Inferior parietal cortex (tissue), 1 donor: ENCODE measurements at regions not wholly inside any gene's neighbourhood (a gene's known extent, or its start where the extent isn't known, plus 50 kb on each side); places are given as distances from the start of the nearest gene placed in this dataset.

ENCODE experiments used
- DNase-seq: peaks from one replicate; pipeline ENCODE4 v3.0.0-alpha.2; 2016; ENCODE audit errors: extremely low spot score

DNA sequence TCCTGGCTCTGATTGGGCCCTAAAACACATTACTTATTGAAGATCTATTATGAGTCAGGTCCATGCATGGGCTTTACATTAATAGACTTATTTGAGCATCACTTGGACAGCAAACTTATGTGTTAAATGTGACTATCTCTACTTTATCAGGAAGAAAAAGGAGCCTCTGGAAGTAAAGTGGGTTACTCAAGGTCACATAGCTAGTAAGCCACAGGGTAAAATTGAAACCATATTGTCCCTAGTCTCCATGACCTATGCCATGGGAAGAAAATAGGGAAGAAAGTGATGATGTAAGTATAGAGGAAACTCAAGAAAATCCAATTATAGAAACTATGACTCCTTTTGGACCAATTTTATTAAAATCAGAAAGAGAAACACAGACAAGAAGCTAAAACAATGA lies 555.3 kb downstream of the NUF2 start:
- DNase-seq: no peak

- no peak for DNase-seq
Measured at GRCh38 chr1:163885510-163885909, 563.8 kb downstream of the NUF2 start.

DNA sequence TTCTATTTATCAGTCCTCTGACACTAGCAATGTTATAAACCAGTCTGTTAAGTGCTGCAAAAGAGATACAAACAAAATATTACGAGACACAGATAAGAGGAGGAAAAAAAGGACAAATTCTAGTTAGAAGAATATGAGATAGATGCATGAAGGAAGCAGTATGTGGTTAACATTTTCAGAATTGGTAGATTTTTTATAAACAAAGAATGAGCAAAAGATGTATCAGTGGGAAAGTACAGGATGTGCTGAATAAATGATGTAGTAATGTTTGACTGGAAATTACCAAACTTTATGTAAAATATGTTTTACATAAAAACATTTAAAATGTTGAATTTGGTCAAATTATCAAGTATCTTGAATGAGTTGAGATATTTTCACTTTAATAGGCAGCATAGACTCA lies 574.2 kb downstream of the NUF2 start:
- no peak for DNase-seq

GRCh38 chr1:163897412-163898155 lies 575.8 kb downstream of the NUF2 start:
- DNase-seq: no peak

- DNase-seq: no peak
Measured at GRCh38 chr1:163906283-163906682, 584.5 kb downstream of the NUF2 start.

GRCh38 chr1:163912170-163912884 lies 590.6 kb downstream of the NUF2 start:
- DNase-seq: no peak

- no peak for DNase-seq
Measured at GRCh38 chr1:163914785-163915413, 593.1 kb downstream of the NUF2 start.

- no peak for DNase-seq
Measured at GRCh38 chr1:163922743-163923201, 601.0 kb downstream of the NUF2 start.

- no peak for DNase-seq
Measured at GRCh38 chr1:163924041-163924440, 602.3 kb downstream of the NUF2 start.

- no peak for DNase-seq
Measured at GRCh38 chr1:163927493-163927892, 605.7 kb downstream of the NUF2 start.

- no peak for DNase-seq
Measured at GRCh38 chr1:163928069-163928468, 606.3 kb downstream of the NUF2 start.

GRCh38 chr1:163928651-163929050 lies 606.9 kb downstream of the NUF2 start:
- no peak for DNase-seq

DNA sequence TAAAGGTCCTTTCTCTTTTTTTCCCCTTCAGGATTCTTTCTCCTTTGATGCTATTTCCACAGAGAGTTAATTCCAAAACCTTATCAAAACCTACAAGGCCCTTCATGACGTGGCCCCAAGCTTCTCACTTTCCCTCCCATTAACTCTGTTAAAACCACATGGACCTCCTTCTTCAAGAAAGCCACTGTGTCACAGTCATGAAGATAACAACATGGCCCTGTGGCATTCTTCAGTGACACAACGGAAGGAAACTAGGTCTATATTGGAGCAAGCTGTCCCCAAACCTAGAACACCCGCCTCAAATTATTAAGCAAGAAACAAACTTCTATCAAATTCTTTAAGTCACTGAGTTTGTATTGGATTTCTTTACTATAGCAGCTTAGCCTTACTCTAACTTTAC lies 611.1 kb downstream of the NUF2 start:
- no peak for DNase-seq

DNA sequence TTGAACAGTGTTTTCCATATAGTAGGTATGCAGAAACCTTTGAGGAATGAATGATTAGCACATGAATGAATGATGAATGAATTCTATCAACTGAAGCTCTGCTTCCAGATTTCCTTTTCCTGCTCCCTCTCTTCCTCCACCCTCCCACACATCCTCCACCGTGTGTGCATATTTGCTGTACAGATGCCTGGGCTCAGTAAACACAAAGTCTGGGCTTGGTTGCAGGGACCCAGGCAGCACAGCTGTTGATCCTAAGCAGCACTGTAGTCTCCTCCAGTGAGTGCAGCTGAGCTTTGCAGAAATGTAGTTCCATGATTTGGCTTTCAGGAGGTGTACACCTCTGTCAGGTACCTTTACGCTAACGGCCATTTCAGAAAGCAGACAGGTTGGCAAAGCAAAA lies 611.7 kb downstream of the NUF2 start:
- no peak for DNase-seq

GRCh38 chr1:163935738-163936374 lies 614.1 kb downstream of the NUF2 start:
- DNase-seq: no peak

DNA sequence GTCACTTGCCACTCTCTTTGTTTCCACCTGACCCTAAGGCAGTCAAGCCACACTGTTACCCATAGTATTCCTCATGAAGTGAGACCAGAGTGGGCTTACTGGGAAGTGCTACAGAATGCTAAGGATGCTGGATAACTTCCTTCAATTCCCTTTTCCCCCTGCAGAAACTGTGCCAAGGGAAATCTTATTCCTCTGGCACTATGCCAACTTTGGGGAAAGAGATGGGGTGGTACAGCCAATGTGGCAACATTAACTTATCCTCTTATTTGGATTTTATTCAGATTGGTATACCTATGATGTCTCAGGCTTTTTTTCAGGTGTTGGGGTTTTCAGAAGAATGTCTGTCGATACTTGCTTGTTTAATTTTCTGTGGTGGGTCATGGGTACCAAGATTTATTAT lies 599.4 kb upstream of the PBX1 start:
- DNase-seq: no peak

GRCh38 chr1:163970151-163970550 lies 588.8 kb upstream of the PBX1 start:
- peak; percentile 18 for DNase-seq

DNA sequence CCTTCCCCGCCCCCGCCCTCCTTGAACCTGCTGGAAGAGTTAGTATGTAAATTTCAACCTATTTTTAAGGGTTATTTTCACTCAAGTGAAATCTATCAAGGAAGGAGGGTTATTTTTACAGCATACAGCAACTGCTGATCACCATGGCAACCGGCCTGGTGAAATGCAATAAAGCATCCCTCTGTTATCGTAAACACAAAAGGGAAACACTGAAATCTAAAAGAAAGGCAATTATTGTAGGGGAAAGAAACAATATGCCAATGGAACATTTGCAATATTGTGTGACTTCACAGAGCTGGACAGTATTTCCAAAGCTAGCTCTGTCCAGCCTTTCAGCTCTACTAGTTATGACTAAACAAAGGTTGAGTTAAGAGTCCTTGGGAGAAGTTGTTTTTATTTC lies 588.3 kb upstream of the PBX1 start:
- peak; percentile 54 for DNase-seq

- no peak for DNase-seq
Measured at GRCh38 chr1:163973586-163973985, 585.4 kb upstream of the PBX1 start.

- DNase-seq: no peak
Measured at GRCh38 chr1:163974120-163974519, 584.9 kb upstream of the PBX1 start.

DNA sequence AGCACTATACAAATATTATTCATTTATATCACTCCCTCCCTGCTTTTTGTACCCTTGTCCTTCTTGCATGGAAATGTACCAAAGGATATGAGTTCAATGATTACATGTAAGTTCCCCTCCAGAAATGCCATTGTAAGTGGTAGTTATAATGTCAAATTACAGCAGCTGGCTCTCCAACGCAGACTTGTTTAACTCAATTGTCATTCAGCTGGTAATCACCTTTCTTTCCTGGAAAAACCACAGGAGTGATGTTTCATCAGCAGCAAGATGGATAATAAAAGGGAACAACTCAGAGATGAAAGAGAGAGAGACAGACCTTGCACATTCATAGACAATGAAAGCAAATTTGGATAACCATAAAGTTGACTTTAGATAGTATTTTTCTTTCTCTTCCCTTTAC lies 578.6 kb upstream of the PBX1 start:
- DNase-seq: no peak

DNA sequence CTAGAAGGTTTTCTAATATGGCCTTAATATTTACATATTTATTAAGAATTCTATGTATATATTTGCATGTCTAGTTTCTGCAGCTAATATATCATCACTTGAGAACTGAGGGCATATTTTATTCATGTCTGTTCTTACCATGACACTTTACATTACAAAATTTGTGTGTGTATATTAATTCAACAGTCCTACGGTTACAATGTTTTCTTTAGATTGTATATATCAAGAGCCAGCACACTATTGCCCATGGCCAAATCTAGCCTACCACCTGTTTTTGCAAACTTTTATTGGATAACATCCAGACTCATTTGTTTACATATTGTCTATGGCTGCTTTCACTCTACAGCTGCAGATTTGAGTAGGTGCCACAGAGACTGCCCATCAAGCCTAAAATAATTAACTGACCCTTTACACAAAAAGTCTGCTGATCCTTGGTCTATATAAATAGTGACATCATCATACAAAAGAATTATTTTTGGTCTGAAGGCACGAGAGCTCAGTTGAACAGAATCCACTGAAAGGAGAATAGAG lies 577.4 kb upstream of the PBX1 start:
- DNase-seq: no peak
